ENCODE measurements at regions not wholly inside any gene's neighbourhood (a gene's known extent, or its start where the extent isn't known, plus 50 kb on each side); places are given as distances from the start of the nearest gene placed in this dataset.

GRCh38 chr14:53609009-53609408 lies 347.6 kb downstream of the BMP4 start:
- ChIA-PET POLR2A (no interaction called here), CTCF (no interaction called here)
- no peaks in the 10 kb centered on the region for H3K27me3 ChIP-seq (ENCODE audit: control insufficient read depth, insufficient read depth, low read length)
- no peak for DNase-seq (ENCODE audit: low read depth, low spot score)
- TF ChIP-seq CTCF (IDR thresholded peaks at IDR 0.05; ENCODE audit: low read depth, low read length) = no peak
- no peak overlapping the region for H3K4me3 ChIP-seq (ENCODE audit: low read depth, low read length)
- no peak overlapping the region for H3K27ac ChIP-seq (ENCODE audit: low read depth, low read length)
- no peaks in the 10 kb centered on the region for H3K9me3 ChIP-seq (ENCODE audit: control insufficient read depth, insufficient read depth, low read length)

- no peaks in the 10 kb centered on the region for H3K27me3 ChIP-seq (ENCODE audit: control insufficient read depth, insufficient read depth, low read length)
- CTCF ChIA-PET = no interaction called here
- H3K4me3 ChIP-seq (ENCODE audit: low read depth, low read length) = no peak overlapping the region
- no peaks in the 10 kb centered on the region for H3K9me3 ChIP-seq (ENCODE audit: control insufficient read depth, insufficient read depth, low read length)
- no peak overlapping the region for H3K27ac ChIP-seq (ENCODE audit: low read depth, low read length)
- TF ChIP-seq CTCF (IDR thresholded peaks at IDR 0.05; ENCODE audit: low read depth, low read length) = no peak
- no peak for DNase-seq (ENCODE audit: low read depth, low spot score)
- POLR2A ChIA-PET = no interaction called here
Measured at GRCh38 chr14:53608369-53608768, 348.3 kb downstream of the BMP4 start.

- TF ChIP-seq CTCF (IDR thresholded peaks at IDR 0.05; ENCODE audit: low read depth, low read length) = no peak
- ChIA-PET CTCF (interaction anchor here (0.9 kb wide), 1 partner anchor 723 kb away, joined by 3 read pairs; no protein-coding TSS in a partner anchor), POLR2A (no interaction called here)
- H3K9me3 ChIP-seq (ENCODE audit: control insufficient read depth, insufficient read depth, low read length) = no peaks in the 10 kb centered on the region
- peaks cover 2% of the 10 kb centered on the region for H3K27me3 ChIP-seq (ENCODE audit: control insufficient read depth, insufficient read depth, low read length)
- DNase-seq (ENCODE audit: low read depth, low spot score) = no peak
- no peak overlapping the region for H3K4me3 ChIP-seq (ENCODE audit: low read depth, low read length)
- H3K27ac ChIP-seq (ENCODE audit: low read depth, low read length) = no peak overlapping the region
Measured at GRCh38 chr14:53606203-53606602, 350.4 kb downstream of the BMP4 start.

- H3K27me3 ChIP-seq (ENCODE audit: control insufficient read depth, insufficient read depth, low read length) = peaks cover 2% of the 10 kb centered on the region
- H3K4me3 ChIP-seq (ENCODE audit: low read depth, low read length) = no peak overlapping the region
- TF ChIP-seq CTCF (IDR thresholded peaks at IDR 0.05; ENCODE audit: low read depth, low read length) = no peak
- no peaks in the 10 kb centered on the region for H3K9me3 ChIP-seq (ENCODE audit: control insufficient read depth, insufficient read depth, low read length)
- no peak for DNase-seq (ENCODE audit: low read depth, low spot score)
- CTCF ChIA-PET = interaction anchor here (0.9 kb wide), 1 partner anchor 723 kb away, joined by 3 read pairs; no protein-coding TSS in a partner anchor
- POLR2A ChIA-PET = no interaction called here
- H3K27ac ChIP-seq (ENCODE audit: low read depth, low read length) = no peak overlapping the region
Measured at GRCh38 chr14:53605562-53605961, 351.1 kb downstream of the BMP4 start.

GRCh38 chr14:53603994-53604393 lies 352.6 kb downstream of the BMP4 start:
- TF ChIP-seq CTCF (IDR thresholded peaks at IDR 0.05; ENCODE audit: low read depth, low read length) = no peak
- DNase-seq (ENCODE audit: low read depth, low spot score) = no peak
- H3K27me3 ChIP-seq (ENCODE audit: control insufficient read depth, insufficient read depth, low read length) = peaks cover 2% of the 10 kb centered on the region
- H3K9me3 ChIP-seq (ENCODE audit: control insufficient read depth, insufficient read depth, low read length) = no peaks in the 10 kb centered on the region
- ChIA-PET CTCF (interaction anchor here (0.5 to 1.1 kb wide), 3 partner anchors 32 to 447 kb away, joined by 3 to 5 read pairs (median 3); no protein-coding TSS in a partner anchor), POLR2A (no interaction called here)
- no peak overlapping the region for H3K4me3 ChIP-seq (ENCODE audit: low read depth, low read length)
- no peak overlapping the region for H3K27ac ChIP-seq (ENCODE audit: low read depth, low read length)
